ENCODE measurements at regions not wholly inside any gene's neighbourhood (a gene's known extent, or its start where the extent isn't known, plus 50 kb on each side); places are given as distances from the start of the nearest gene placed in this dataset.

DNA sequence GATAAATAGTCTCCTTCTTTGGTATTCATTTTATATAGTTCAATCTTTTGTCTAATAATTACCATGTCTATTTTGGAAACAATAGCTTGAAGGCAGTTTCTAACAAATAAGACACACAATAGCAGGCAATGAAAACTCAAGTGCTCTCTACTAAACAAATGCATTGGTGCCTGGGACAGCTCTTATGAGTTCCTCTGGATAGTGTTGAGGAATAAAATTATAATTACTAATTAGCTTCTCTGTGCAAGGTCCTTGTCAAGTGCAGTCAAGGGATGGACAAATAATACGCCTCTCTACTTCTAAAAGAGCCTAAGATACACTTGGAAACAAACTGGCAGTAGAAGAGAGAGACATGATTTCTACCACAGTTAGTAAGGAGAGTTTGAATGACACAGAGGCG lies 229.0 kb upstream of the GLRA2 start:
- Mint-ChIP-seq H3K27ac (no peak overlapping the region), H3K9me3 (no peaks in the 10 kb centered on the region; the same call in 2 of the 3 replicates), H3K4me3 (no peak overlapping the region), H3K36me3 (ENCODE audit: low read depth) (no peaks in the 10 kb centered on the region), H3K27me3 (ENCODE audit: insufficient read depth, low read depth, poor library complexity) (no peaks in the 10 kb centered on the region), H3K4me1 (no peaks in the 10 kb centered on the region)
- Histone ChIP-seq H2AFZ (no peak overlapping the region), H3K27me3 (ENCODE audit: insufficient read depth) (no peaks in the 10 kb centered on the region), H3K4me3 (no peak overlapping the region), H3F3A (replicated peaks; ENCODE audit: low read depth) (no peaks in the 10 kb centered on the region), H3K36me3 (ENCODE audit: insufficient read depth) (no peaks in the 10 kb centered on the region), H3K27ac (ENCODE audit: low read depth) (no peak overlapping the region), H3K79me2 (replicated peaks; ENCODE audit: insufficient read depth) (no peaks in the 10 kb centered on the region), H3K4me1 (ENCODE audit: insufficient read depth) (no peaks in the 10 kb centered on the region), H3K9me2 (ENCODE audit: insufficient read depth) (no peaks in the 10 kb centered on the region), H4K20me1 (replicated peaks; ENCODE audit: insufficient read depth) (no peaks in the 10 kb centered on the region), H3K4me2 (no peak overlapping the region)
- no peak for DNase-seq (ENCODE audit: low spot score)
- no peak for TF ChIP-seq NANOG (IDR thresholded peaks at IDR 0.05; ENCODE audit: borderline replicate concordance)
- no peak for TF ChIP-seq EZH2phosphoT487 (IDR thresholded peaks at IDR 0.05; ENCODE audit: unreplicated experiment)
- TF ChIP-seq, protein P1, sequence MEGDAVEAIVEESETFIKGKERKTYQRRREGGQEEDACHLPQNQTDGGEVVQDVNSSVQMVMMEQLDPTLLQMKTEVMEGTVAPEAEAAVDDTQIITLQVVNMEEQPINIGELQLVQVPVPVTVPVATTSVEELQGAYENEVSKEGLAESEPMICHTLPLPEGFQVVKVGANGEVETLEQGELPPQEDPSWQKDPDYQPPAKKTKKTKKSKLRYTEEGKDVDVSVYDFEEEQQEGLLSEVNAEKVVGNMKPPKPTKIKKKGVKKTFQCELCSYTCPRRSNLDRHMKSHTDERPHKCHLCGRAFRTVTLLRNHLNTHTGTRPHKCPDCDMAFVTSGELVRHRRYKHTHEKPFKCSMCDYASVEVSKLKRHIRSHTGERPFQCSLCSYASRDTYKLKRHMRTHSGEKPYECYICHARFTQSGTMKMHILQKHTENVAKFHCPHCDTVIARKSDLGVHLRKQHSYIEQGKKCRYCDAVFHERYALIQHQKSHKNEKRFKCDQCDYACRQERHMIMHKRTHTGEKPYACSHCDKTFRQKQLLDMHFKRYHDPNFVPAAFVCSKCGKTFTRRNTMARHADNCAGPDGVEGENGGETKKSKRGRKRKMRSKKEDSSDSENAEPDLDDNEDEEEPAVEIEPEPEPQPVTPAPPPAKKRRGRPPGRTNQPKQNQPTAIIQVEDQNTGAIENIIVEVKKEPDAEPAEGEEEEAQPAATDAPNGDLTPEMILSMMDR (conservative IDR thresholded peaks at IDR 0.05; ENCODE audit: low read depth in 2 of 2) = no peak
- no peak for TF ChIP-seq JUNB (IDR thresholded peaks at IDR 0.05; ENCODE audit: unreplicated experiment)
- no peak for TF ChIP-seq CREB1 (CRISPR knock-in tag; IDR thresholded peaks at IDR 0.05; ENCODE audit: low read depth)
- TF ChIP-seq ZNF331 (CRISPR knock-in tag; IDR thresholded peaks at IDR 0.05; ENCODE audit: low read depth) = no peak
- TF ChIP-seq, protein P2, sequence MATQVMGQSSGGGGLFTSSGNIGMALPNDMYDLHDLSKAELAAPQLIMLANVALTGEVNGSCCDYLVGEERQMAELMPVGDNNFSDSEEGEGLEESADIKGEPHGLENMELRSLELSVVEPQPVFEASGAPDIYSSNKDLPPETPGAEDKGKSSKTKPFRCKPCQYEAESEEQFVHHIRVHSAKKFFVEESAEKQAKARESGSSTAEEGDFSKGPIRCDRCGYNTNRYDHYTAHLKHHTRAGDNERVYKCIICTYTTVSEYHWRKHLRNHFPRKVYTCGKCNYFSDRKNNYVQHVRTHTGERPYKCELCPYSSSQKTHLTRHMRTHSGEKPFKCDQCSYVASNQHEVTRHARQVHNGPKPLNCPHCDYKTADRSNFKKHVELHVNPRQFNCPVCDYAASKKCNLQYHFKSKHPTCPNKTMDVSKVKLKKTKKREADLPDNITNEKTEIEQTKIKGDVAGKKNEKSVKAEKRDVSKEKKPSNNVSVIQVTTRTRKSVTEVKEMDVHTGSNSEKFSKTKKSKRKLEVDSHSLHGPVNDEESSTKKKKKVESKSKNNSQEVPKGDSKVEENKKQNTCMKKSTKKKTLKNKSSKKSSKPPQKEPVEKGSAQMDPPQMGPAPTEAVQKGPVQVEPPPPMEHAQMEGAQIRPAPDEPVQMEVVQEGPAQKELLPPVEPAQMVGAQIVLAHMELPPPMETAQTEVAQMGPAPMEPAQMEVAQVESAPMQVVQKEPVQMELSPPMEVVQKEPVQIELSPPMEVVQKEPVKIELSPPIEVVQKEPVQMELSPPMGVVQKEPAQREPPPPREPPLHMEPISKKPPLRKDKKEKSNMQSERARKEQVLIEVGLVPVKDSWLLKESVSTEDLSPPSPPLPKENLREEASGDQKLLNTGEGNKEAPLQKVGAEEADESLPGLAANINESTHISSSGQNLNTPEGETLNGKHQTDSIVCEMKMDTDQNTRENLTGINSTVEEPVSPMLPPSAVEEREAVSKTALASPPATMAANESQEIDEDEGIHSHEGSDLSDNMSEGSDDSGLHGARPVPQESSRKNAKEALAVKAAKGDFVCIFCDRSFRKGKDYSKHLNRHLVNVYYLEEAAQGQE (IDR thresholded peaks at IDR 0.05; ENCODE audit: unreplicated experiment) = no peak
- no peak for TF ChIP-seq EZH2 (IDR thresholded peaks at IDR 0.05; ENCODE audit: low read depth, unreplicated experiment)
- TF ChIP-seq, protein P3, sequence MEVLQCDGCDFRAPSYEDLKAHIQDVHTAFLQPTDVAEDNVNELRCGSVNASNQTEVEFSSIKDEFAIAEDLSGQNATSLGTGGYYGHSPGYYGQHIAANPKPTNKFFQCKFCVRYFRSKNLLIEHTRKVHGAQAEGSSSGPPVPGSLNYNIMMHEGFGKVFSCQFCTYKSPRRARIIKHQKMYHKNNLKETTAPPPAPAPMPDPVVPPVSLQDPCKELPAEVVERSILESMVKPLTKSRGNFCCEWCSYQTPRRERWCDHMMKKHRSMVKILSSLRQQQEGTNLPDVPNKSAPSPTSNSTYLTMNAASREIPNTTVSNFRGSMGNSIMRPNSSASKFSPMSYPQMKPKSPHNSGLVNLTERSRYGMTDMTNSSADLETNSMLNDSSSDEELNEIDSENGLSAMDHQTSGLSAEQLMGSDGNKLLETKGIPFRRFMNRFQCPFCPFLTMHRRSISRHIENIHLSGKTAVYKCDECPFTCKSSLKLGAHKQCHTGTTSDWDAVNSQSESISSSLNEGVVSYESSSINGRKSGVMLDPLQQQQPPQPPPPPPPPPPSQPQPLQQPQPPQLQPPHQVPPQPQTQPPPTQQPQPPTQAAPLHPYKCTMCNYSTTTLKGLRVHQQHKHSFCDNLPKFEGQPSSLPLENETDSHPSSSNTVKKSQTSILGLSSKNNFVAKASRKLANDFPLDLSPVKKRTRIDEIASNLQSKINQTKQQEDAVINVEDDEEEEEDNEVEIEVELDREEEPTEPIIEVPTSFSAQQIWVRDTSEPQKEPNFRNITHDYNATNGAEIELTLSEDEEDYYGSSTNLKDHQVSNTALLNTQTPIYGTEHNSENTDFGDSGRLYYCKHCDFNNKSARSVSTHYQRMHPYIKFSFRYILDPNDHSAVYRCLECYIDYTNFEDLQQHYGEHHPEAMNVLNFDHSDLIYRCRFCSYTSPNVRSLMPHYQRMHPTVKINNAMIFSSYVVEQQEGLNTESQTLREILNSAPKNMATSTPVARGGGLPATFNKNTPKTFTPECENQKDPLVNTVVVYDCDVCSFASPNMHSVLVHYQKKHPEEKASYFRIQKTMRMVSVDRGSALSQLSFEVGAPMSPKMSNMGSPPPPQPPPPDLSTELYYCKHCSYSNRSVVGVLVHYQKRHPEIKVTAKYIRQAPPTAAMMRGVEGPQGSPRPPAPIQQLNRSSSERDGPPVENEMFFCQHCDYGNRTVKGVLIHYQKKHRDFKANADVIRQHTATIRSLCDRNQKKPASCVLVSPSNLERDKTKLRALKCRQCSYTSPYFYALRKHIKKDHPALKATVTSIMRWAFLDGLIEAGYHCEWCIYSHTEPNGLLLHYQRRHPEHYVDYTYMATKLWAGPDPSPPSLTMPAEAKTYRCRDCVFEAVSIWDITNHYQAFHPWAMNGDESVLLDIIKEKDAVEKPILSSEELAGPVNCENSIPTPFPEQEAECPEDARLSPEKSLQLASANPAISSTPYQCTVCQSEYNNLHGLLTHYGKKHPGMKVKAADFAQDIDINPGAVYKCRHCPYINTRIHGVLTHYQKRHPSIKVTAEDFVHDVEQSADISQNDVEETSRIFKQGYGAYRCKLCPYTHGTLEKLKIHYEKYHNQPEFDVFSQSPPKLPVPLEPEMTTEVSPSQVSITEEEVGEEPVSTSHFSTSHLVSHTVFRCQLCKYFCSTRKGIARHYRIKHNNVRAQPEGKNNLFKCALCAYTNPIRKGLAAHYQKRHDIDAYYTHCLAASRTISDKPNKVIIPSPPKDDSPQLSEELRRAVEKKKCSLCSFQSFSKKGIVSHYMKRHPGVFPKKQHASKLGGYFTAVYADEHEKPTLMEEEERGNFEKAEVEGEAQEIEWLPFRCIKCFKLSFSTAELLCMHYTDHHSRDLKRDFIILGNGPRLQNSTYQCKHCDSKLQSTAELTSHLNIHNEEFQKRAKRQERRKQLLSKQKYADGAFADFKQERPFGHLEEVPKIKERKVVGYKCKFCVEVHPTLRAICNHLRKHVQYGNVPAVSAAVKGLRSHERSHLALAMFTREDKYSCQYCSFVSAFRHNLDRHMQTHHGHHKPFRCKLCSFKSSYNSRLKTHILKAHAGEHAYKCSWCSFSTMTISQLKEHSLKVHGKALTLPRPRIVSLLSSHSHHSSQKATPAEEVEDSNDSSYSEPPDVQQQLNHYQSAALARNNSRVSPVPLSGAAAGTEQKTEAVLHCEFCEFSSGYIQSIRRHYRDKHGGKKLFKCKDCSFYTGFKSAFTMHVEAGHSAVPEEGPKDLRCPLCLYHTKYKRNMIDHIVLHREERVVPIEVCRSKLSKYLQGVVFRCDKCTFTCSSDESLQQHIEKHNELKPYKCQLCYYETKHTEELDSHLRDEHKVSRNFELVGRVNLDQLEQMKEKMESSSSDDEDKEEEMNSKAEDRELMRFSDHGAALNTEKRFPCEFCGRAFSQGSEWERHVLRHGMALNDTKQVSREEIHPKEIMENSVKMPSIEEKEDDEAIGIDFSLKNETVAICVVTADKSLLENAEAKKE (CRISPR knock-in tag; IDR thresholded peaks at IDR 0.05) = no peak
- TF ChIP-seq, protein P4, sequence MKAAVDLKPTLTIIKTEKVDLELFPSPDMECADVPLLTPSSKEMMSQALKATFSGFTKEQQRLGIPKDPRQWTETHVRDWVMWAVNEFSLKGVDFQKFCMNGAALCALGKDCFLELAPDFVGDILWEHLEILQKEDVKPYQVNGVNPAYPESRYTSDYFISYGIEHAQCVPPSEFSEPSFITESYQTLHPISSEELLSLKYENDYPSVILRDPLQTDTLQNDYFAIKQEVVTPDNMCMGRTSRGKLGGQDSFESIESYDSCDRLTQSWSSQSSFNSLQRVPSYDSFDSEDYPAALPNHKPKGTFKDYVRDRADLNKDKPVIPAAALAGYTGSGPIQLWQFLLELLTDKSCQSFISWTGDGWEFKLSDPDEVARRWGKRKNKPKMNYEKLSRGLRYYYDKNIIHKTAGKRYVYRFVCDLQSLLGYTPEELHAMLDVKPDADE (IDR thresholded peaks at IDR 0.05) = no peak
- no peak for TF ChIP-seq STAT1 (IDR thresholded peaks at IDR 0.05; ENCODE audit: unreplicated experiment)
- no peak for ATAC-seq
